Colonic mucosa (tissue), 4 donors: ENCODE measurements at regions not wholly inside any gene's neighbourhood (a gene's known extent, or its start where the extent isn't known, plus 50 kb on each side); places are given as distances from the start of the nearest gene placed in this dataset.

Source experiments
- DNase-seq: peaks from one replicate; pipeline ENCODE4 v3.0.0-alpha.2; 2020
- H3K27ac ChIP-seq: fragments of 200-600 bp; one replicate; pipeline ENCODE4 v1.8.0; 2021
- H3K27me3 ChIP-seq: fragments of 200-600 bp; one replicate; pipeline ENCODE4 v1.8.0; 2021
- H3K36me3 ChIP-seq: fragments of 200-600 bp; one replicate; pipeline ENCODE4 v1.8.0; 2021
- H3K4me1 ChIP-seq: fragments of 200-600 bp; one replicate; pipeline ENCODE4 v1.8.0; 2021; ENCODE audit warnings: mild to moderate bottlenecking
- H3K4me3 ChIP-seq: fragments of 200-600 bp; one replicate; pipeline ENCODE4 v1.8.0; 2021
- H3K9ac ChIP-seq, 2 donors: one replicate each; pipeline ENCODE4 v1.7.0; 2013; ENCODE audit warnings: control low read depth in 2 of 2, low read depth in 2 of 2, low read length in 2 of 2
- H3K9me3 ChIP-seq: fragments of 200-600 bp; one replicate; pipeline ENCODE4 v1.8.0; 2021
- intact Hi-C: fragments of 100-400 bp; cut with DNase I; formaldehyde crosslinking; loops from one replicate; pipeline ENCODE4 v1.14.1; 2022
- TF ChIP-seq, protein P1 (sequence below): fragments of 200-600 bp; IDR thresholded peaks from one replicate; pipeline ENCODE4 v1.8.0; 2022; ENCODE audit warnings: antibody characterized with exemption, mild to moderate bottlenecking
- donor health status: healthy.
- donor health status: DM: no; HTN: no; CAD: no.
- donor health status: DM: no; HTN: no; CAD: no.

GRCh38 chr16:50997679-50998078 is 153.4 kb downstream of the SALL1 start:
- no peaks in the 10 kb centered on the region for H3K9me3 ChIP-seq
- TF ChIP-seq, protein P1, sequence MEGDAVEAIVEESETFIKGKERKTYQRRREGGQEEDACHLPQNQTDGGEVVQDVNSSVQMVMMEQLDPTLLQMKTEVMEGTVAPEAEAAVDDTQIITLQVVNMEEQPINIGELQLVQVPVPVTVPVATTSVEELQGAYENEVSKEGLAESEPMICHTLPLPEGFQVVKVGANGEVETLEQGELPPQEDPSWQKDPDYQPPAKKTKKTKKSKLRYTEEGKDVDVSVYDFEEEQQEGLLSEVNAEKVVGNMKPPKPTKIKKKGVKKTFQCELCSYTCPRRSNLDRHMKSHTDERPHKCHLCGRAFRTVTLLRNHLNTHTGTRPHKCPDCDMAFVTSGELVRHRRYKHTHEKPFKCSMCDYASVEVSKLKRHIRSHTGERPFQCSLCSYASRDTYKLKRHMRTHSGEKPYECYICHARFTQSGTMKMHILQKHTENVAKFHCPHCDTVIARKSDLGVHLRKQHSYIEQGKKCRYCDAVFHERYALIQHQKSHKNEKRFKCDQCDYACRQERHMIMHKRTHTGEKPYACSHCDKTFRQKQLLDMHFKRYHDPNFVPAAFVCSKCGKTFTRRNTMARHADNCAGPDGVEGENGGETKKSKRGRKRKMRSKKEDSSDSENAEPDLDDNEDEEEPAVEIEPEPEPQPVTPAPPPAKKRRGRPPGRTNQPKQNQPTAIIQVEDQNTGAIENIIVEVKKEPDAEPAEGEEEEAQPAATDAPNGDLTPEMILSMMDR, result no peak
- no peak overlapping the region for H3K4me3 ChIP-seq
- no peak overlapping the region for H3K9ac ChIP-seq
- no peaks in the 10 kb centered on the region for H3K27me3 ChIP-seq
- no peaks in the 10 kb centered on the region for H3K4me1 ChIP-seq
- intact Hi-C loops, result no loop called here
- DNase-seq, result no peak
- no peaks in the 10 kb centered on the region for H3K36me3 ChIP-seq
- no peak overlapping the region for H3K27ac ChIP-seq

GRCh38 chr16:50996830-50997186 is 154.3 kb downstream of the SALL1 start:
- Histone ChIP-seq H3K27ac (no peak overlapping the region), H3K36me3 (no peaks in the 10 kb centered on the region), H3K9ac (no peak overlapping the region), H3K4me1 (no peaks in the 10 kb centered on the region), H3K27me3 (no peaks in the 10 kb centered on the region), H3K9me3 (no peaks in the 10 kb centered on the region), H3K4me3 (no peak overlapping the region)
- DNase-seq, result no peak
- intact Hi-C loops, result no loop called here
- TF ChIP-seq, protein P1, result no peak

- Histone ChIP-seq H3K36me3 (no peaks in the 10 kb centered on the region), H3K4me1 (no peaks in the 10 kb centered on the region), H3K9me3 (no peaks in the 10 kb centered on the region), H3K27ac (no peak overlapping the region), H3K4me3 (no peak overlapping the region), H3K27me3 (no peaks in the 10 kb centered on the region), H3K9ac (no peak overlapping the region)
- no peak for DNase-seq
- TF ChIP-seq, protein P1, result no peak
- intact Hi-C loops, result no loop called here
These were observed 154.8 kb downstream of the SALL1 start for GRCh38 chr16:50996166-50996829.

GRCh38 chr16:50994995-50995394 is 156.1 kb downstream of the SALL1 start:
- TF ChIP-seq, protein P1, result no peak
- intact Hi-C loops, result no loop called here
- Histone ChIP-seq H3K27me3 (no peaks in the 10 kb centered on the region), H3K27ac (no peak overlapping the region), H3K4me1 (no peaks in the 10 kb centered on the region), H3K9me3 (no peaks in the 10 kb centered on the region), H3K36me3 (no peaks in the 10 kb centered on the region), H3K9ac (no peak overlapping the region), H3K4me3 (no peak overlapping the region)
- DNase-seq, result no peak

DNA sequence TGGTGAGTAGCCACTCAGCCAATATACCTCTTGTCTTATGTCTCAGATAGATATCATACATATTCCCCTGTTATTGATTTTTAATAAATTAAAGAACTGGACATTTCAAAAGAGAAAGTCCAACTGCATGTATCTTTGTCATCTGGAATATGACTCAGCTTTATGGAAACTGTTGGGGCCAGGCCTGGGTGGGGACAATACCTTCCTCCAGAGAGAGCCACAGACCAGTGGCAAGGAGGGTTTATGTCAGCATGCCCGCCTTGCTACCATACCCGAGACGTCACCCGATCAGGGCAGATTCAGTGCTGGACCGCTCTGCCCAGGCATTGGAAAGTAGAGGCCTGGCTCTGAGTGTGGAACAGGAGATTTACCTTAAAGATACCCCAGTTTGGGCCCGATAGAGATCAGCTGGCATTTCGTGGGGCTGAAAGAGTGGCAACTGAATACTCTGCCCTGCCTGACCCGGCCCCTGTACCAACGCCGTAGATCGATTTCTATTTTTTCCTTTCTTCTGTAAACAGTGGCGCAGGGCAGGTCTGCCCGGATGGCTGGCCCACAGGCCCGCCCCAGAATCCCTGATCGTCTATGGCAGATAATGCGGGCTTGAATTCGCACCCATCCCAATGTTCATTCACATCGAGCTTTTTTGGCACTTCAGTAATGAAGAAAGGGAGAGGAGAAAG is 158.6 kb downstream of the SALL1 start:
- intact Hi-C loops, result no loop called here
- Histone ChIP-seq H3K36me3 (no peaks in the 10 kb centered on the region), H3K4me3 (no peak overlapping the region), H3K9ac (no peak overlapping the region), H3K9me3 (no peaks in the 10 kb centered on the region), H3K4me1 (no peaks in the 10 kb centered on the region), H3K27ac (no peak overlapping the region), H3K27me3 (no peaks in the 10 kb centered on the region)
- TF ChIP-seq, protein P1, result no peak
- DNase-seq, result no peak
